NB4 (cell line): ENCODE measurements at regions not wholly inside any gene's neighbourhood (a gene's known extent, or its start where the extent isn't known, plus 50 kb on each side); places are given as distances from the start of the nearest gene placed in this dataset.
A peak's percentile ranks its signal among the peaks of the same experiment; 100 is the strongest.
"Not testable (repeated sequence)": the region's sequence is repeated elsewhere in the genome, so short reads cannot be mapped to it uniquely, and the experiment has no call there.

ENCODE experiments used
- DNase-seq: peaks from one replicate; pipeline ENCODE4 v3.0.0; 2010; ENCODE audit warnings: low read depth
- H3K4me3 ChIP-seq: one replicate; pipeline ENCODE4 v1.5.1; 2011; ENCODE audit warnings: mild to moderate bottlenecking, low read depth, low read length, moderate library complexity
- MAX ChIP-seq: IDR thresholded peaks from 2 replicates; pipeline ENCODE4 v1.6.1; 2011; ENCODE audit warnings: low read depth, low read length
- MYC ChIP-seq: IDR thresholded peaks from 2 replicates; pipeline ENCODE4 v1.6.1; 2011; ENCODE audit warnings: low read depth, low read length
- POLR2A ChIP-seq: IDR thresholded peaks from 2 replicates; pipeline ENCODE4 v1.6.1; 2011; ENCODE audit warnings: mild to moderate bottlenecking; ENCODE audit not compliant: insufficient read length; ENCODE audit errors: extremely low read depth
- TF ChIP-seq, protein P1 (sequence below): IDR thresholded peaks from one replicate; pipeline ENCODE4 v1.5.1; 2012; ENCODE audit warnings: low read depth, low read length

DNA sequence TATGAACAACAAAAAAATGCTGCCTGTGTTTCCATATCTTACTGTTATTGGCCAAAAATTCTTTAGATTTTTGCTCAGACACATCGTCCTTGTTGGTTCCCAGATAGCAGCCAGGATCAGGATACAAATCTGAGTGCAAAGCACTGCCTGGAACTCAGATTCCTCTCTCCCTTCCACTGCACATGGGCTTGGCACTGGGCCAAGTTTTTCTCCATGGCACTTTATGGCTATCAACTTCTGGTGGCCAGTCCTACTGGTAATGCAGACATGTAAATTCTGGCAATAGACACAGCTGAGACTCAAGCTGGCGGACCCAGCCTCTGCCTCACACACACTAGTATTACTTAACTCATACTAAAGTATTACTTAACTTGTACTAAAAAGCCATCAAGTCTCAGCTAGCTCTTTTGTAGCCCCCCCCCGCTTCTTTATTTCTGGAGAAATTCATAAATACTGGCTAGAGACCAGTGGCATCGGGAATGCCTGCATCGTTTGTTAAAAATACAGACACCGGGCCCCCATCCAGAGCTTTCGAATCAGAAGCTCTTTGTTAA, 181.2 kb upstream of the COX10 start:
- TF ChIP-seq POLR2A = no peak
- TF ChIP-seq MAX = no peak
- no peak for TF ChIP-seq MYC
- TF ChIP-seq, protein P1, sequence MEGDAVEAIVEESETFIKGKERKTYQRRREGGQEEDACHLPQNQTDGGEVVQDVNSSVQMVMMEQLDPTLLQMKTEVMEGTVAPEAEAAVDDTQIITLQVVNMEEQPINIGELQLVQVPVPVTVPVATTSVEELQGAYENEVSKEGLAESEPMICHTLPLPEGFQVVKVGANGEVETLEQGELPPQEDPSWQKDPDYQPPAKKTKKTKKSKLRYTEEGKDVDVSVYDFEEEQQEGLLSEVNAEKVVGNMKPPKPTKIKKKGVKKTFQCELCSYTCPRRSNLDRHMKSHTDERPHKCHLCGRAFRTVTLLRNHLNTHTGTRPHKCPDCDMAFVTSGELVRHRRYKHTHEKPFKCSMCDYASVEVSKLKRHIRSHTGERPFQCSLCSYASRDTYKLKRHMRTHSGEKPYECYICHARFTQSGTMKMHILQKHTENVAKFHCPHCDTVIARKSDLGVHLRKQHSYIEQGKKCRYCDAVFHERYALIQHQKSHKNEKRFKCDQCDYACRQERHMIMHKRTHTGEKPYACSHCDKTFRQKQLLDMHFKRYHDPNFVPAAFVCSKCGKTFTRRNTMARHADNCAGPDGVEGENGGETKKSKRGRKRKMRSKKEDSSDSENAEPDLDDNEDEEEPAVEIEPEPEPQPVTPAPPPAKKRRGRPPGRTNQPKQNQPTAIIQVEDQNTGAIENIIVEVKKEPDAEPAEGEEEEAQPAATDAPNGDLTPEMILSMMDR = no peak
- H3K4me3 ChIP-seq = no peak overlapping the region
- no peak for DNase-seq

DNA sequence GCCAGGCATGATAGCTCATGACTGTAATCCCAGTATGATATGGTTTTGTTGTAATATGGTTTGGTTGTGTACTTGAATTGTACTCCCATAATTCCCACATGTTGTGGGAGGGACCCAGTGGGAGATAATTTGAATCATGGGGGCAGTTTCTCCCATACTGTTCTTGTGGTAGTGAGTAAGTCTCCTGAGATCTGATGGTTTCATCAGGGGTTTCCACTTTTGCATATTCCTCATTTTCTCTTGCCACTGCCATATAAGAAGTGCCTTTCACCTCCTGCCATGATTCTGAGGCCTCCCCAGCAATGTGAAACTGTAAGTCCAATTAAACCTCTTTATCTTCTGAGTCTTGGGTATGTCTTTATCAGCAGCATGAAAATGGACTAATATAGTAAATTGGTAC, 160.3 kb upstream of the COX10 start:
- not testable (repeated sequence) for DNase-seq

DNA sequence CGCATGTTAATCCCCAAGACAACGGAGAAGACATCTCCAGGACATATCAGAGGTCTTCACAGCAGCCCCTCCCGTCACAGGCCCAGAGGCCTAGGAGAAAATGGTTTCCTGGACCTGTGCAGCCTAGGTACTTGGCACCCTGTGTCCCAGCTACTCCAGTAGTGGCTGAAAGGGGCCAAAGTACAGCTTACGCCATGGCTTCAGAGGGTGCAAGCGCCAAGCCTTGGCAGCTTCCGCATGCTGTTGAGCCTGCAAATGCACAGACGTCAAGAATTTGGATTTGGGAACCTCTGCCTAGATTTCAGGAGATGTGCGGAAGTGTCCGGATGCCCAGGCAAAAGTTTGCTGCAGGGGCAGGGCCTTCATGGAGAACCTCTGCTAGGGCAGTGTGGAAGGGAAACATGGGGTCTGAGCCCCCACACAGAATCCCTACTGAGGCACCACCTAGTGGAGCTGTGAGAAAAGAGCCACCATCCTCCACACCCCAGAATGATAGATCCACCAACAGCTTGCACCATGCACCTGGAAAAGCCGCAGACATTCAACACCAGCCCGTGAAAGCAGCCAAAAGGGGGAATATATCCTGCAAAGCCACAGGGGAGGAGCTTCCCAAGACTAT, 159.3 kb upstream of the COX10 start:
- no peak for DNase-seq

More for the DNA sequence above, 160.3 kb upstream of the COX10 start:
- H3K4me3 ChIP-seq = not testable (repeated sequence)

DNA sequence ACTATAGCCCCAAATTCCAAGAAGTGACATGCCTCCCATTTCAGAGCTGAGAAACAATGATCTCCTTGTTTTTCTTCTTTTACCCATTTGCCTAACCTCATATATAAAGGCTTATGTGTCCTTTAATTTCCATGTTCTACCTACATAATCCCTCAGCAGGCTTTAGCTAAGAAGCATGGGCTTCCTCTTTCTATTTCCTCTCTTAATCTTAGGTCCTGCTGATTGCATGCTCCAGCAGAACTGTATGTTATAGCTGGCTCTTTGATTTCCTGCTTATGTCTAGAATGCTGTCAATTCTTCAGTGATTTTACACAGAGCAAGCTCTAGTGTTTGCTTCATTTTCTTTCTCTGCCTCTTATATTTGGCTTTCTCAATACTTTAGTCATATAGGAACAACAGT, 151.7 kb upstream of the COX10 start:
- peak; percentile 29 for DNase-seq
- TF ChIP-seq MAX (no peak), POLR2A (no peak), MYC (no peak)
- TF ChIP-seq, protein P1 = no peak
- H3K4me3 ChIP-seq = no peak overlapping the region

More for the DNA sequence above, 159.3 kb upstream of the COX10 start:
- no peak overlapping the region for H3K4me3 ChIP-seq
- TF ChIP-seq MYC (no peak), POLR2A (no peak), MAX (no peak)
- TF ChIP-seq, protein P1 = no peak

- TF ChIP-seq POLR2A (no peak), MAX (no peak)
- TF ChIP-seq, protein P1 = no peak
- no peak for DNase-seq
- no peak overlapping the region for H3K4me3 ChIP-seq
Measured at GRCh38 chr17:13918247-13918646, 151.1 kb upstream of the COX10 start.

DNA sequence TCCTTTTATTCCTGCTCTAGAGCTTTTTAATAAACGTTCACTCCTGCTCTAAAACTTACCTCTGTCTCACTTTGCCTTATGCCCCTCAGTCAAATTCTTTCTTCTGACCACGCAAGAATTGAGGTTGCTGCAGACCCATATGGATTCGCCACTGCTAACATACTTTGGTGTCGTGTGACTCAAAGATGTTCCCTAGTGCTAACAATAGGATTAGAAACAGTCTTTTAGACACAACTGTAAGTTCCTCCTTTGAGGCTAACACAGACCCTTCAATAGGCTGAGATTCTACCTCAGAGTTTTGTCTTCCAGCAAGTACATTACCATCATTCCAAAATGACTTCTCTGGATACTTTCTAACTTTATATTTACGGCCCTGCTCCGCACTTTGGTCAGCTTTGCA, 149.5 kb upstream of the COX10 start:
- TF ChIP-seq MAX = no peak
- TF ChIP-seq, protein P1 = no peak
- TF ChIP-seq MYC = no peak
- no peak for TF ChIP-seq POLR2A
- H3K4me3 ChIP-seq = no peak overlapping the region
- DNase-seq = no peak
